GM21360 (cell line): ENCODE measurements at regions not wholly inside any gene's neighbourhood (a gene's known extent, or its start where the extent isn't known, plus 50 kb on each side); places are given as distances from the start of the nearest gene placed in this dataset.
"Not testable (repeated sequence)": the region's sequence is repeated elsewhere in the genome, so short reads cannot be mapped to it uniquely, and the experiment has no call there.

Source experiments
- ATAC-seq: cut with Tn5 transposase; IDR thresholded peaks from one replicate; pipeline ENCODE4 v1.9.1; 2021; ENCODE audit warnings: mild to moderate bottlenecking, moderate library complexity; ENCODE audit not compliant: unreplicated experiment

- ATAC-seq, result no peak
Observed at GRCh38 chr1:30371888-30372791, 351.2 kb downstream of the MATN1 start.

- ATAC-seq, result no peak
Observed at GRCh38 chr1:30371179-30371788, 352.1 kb downstream of the MATN1 start.

- ATAC-seq, result no peak
Observed at GRCh38 chr1:30368651-30369240, 354.6 kb downstream of the MATN1 start.

GRCh38 chr1:30366911-30367310 is 356.5 kb downstream of the MATN1 start:
- no peak for ATAC-seq

GRCh38 chr1:30366199-30366598 is 357.2 kb downstream of the MATN1 start:
- no peak for ATAC-seq

- ATAC-seq, result no peak
Observed at GRCh38 chr1:30365596-30365995, 357.8 kb downstream of the MATN1 start.

- ATAC-seq, result no peak
Observed at GRCh38 chr1:30363031-30363430, 360.4 kb downstream of the MATN1 start.

- ATAC-seq, result no peak
Observed at GRCh38 chr1:30362603-30362990, 360.8 kb downstream of the MATN1 start.

- not testable (repeated sequence) for ATAC-seq
Observed at GRCh38 chr1:30361890-30362602, 361.3 kb downstream of the MATN1 start.

GRCh38 chr1:30360753-30361152 is 362.6 kb downstream of the MATN1 start:
- ATAC-seq, result no peak

- no peak for ATAC-seq
Observed at GRCh38 chr1:30360281-30360680, 363.1 kb downstream of the MATN1 start.

- no peak for ATAC-seq
Observed at GRCh38 chr1:30359539-30360220, 363.7 kb downstream of the MATN1 start.

GRCh38 chr1:30358500-30358899 is 364.9 kb downstream of the MATN1 start:
- ATAC-seq, result no peak

GRCh38 chr1:30356839-30357238 is 366.5 kb downstream of the MATN1 start:
- ATAC-seq, result no peak

- ATAC-seq, result no peak
Observed at GRCh38 chr1:30354410-30354809, 369.0 kb downstream of the MATN1 start.

GRCh38 chr1:30353637-30354036 is 369.7 kb downstream of the MATN1 start:
- no peak for ATAC-seq

- ATAC-seq, result no peak
Observed at GRCh38 chr1:30348147-30348546, 375.2 kb downstream of the MATN1 start.

GRCh38 chr1:30345491-30346130 is 377.8 kb downstream of the MATN1 start:
- ATAC-seq, result no peak

- ATAC-seq, result no peak
Observed at GRCh38 chr1:30343562-30343961, 379.8 kb downstream of the MATN1 start.

- ATAC-seq, result no peak
Observed at GRCh38 chr1:30342535-30343141, 380.7 kb downstream of the MATN1 start.
